ENCODE measurements at regions not wholly inside any gene's neighbourhood (a gene's known extent, or its start where the extent isn't known, plus 50 kb on each side); places are given as distances from the start of the nearest gene placed in this dataset.

DNA sequence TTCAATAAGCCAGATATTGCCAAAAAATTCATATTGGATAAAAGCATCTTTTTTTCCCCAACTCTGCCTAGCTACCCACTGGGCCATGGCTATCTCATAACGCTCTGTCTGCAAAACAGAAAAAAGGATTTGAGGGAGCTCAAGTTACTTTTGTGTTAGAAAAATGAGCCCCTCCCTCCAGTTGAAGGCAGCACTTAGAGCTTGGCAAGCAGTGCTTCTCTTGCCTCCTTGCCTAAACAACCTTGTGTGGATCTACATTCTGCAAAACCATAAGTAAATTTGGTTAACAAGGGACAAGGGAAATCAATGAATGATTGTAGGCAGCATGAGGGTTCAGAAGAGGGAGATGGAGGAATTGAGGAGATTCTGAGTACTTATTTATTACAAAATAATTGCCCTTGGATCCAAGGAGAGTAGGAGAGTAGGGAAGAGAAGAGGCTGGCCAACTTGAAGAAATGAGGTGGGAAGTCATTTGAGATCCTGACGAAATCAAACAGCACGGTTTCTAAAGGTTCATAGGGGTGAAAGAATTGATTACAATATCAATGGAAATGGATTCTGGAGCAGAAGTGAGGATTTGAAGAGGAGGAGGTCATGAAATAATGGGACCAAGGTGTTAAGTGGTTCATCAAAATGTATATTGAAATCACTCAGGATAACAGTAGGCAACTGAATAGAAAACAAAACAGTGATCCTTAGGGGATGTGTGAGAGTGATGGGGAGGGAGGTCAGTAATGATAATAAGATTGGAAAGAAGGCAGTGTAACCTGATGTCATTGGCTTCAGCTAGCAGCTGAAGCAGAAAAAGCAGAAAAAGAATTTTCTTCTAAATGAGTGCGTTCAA is 434.8 kb upstream of the IGFBP7 start:
- no peak for DNase-seq (ENCODE audit: low read depth in 4 of 4, low spot score in 2 of 4)

DNA sequence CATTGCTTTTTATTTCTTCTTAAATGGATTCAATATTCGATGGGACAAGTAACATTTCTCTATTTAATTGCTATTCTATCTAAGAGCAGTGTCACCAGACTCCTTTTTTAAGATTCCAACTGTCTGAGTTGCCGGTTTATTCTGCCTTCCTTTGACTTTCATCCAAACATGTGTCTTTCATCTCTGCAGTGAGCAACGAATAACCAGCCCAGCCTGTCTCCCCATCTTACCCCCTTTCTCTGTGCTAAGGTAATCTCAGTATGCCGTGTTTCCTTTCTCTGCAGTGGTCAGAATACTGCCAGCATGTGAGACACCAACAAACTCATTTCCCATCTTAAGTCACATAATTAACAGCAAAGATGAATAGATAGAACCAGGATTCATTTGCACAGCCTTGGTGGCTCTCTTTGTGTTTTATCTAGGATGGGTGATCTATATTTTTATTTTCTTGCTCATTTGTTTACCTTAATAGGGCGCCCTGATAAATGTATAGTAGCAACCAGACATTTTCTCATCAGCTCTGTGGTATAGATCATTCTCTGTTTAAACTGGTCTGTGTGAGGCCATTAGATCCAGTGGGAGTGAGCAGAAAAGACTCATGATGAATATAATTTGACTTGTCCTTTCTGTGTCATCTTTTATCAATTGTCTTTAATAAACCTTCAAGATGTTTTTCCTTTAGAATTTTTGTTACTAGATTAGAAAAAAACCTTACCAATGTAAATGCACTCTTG is 394.8 kb upstream of the IGFBP7 start:
- DNase-seq (ENCODE audit: low read depth in 4 of 4, low spot score in 2 of 4), result no peak

GRCh38 chr4:57504139-57504538 is 394.0 kb upstream of the IGFBP7 start:
- DNase-seq (ENCODE audit: low read depth in 4 of 4, low spot score in 2 of 4), result no peak

GRCh38 chr4:57501720-57502119 is 391.5 kb upstream of the IGFBP7 start:
- DNase-seq (ENCODE audit: low read depth in 4 of 4, low spot score in 2 of 4), result no peak

GRCh38 chr4:57499786-57500185 is 389.6 kb upstream of the IGFBP7 start:
- DNase-seq (ENCODE audit: low read depth in 4 of 4, low spot score in 2 of 4), result no peak

DNA sequence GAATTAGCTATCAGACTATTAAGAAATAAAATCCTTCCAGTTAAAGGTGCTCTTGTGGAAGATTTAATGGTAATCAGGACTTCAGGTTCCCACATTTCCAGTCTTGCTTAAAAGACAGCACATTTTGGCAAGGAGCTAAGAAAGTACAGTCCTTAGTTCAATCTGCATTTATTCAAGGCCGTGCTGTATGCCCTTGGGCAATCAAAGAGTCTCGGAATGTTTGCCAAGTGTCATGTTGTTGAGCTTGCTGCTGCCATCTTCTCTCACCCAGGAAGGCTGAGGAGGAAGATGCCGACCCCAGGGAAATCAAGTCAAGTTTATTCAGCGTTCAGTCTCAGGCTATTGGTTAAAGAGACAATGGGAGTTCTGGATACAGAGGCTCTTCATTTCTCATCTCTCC is 388.1 kb upstream of the IGFBP7 start:
- no peak for DNase-seq (ENCODE audit: low read depth in 4 of 4, low spot score in 2 of 4)

GRCh38 chr4:57496697-57497471 is 386.7 kb upstream of the IGFBP7 start:
- no peak for DNase-seq (ENCODE audit: low read depth in 4 of 4, low spot score in 2 of 4)

- DNase-seq (ENCODE audit: low read depth in 4 of 4, low spot score in 2 of 4), result no peak
These were observed 384.6 kb upstream of the IGFBP7 start for GRCh38 chr4:57494821-57495220.

DNA sequence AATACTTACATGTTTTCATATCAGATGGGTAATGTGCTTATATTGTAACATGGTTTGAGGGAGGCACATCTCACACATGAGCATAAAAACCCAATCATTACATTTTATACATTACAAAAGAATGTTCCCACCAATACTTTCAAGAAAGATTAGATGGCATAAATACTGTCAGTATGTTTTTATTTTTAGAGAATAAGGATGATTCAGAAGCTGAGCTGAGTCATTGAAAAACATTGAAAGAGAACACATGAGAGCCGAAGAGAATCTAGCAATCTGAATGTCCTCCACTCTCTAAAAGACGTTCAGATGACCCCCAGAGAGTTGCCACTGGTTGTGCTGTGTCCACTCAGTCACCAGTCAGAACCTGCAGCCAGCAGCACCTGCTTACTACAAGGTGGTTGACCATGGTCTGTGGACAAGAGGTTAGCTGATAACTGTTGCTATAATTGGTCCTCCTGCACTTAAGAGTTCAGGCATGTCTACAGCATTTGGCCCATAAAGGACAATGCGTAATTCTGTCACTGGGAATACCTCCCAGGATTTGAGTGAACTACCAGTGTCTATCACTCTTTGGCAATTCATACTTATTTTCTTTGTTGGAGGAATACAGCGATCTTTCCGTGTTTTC is 382.2 kb upstream of the IGFBP7 start:
- no peak for DNase-seq (ENCODE audit: low read depth in 4 of 4, low spot score in 2 of 4)

DNA sequence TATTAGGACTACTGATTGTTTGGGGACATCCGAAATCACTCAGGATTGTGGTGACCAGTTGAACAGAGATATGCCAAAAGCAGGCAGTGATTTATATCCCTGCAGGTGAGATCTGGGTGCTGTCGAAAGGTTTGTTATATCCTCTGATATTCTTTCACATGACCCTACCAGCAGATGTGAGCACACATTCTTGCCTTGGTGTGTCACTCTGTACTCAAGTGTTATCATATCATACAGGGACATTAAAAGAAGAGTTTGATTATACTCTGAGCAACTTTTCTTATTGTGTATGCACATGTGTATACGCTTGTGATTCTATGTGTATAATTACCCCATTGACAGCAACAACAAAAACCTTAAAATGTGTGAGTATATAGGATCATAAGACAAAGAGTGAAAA is 381.2 kb upstream of the IGFBP7 start:
- DNase-seq (ENCODE audit: low read depth in 4 of 4, low spot score in 2 of 4), result no peak

DNA sequence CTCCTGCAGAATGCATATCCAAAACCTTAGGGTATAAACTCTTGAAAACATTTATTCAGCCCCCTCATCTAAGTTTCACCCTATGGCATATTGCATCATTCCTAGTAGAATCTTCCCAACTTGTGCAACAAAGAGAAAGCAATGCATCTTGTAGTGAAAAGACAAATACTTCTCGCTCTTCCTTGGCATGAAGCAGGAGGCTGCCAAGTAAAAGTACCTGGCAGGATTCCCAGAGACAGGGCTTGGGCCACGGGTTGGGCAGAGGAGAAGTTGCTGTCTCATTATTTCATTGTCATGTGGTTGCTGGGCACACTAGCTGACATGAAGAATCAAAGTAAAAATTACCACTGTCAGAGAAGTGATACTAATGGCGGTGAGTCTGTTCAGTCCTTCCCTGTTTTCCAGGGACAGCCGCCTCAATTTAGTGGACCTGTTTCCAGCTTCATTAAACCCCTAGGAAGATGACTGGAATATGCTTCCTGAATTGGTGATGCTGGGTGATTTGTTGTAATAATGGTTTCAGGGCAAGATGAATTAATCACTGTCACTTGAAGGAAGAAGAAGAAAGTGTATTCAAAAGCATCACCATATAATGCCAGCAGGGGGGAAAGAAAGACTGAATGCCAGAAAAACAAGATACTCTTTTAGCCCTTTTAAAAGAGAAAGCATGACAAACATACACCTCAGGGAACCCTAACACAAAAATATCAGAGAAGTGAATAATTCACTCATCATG is 380.5 kb upstream of the IGFBP7 start:
- no peak for DNase-seq (ENCODE audit: low read depth in 4 of 4, low spot score in 2 of 4)

- DNase-seq (ENCODE audit: low read depth in 4 of 4, low spot score in 2 of 4), result no peak
These were observed 378.4 kb upstream of the IGFBP7 start for GRCh38 chr4:57488366-57489162.

GRCh38 chr4:57475424-57475823 is 365.2 kb upstream of the IGFBP7 start:
- no peak for DNase-seq (ENCODE audit: low read depth in 4 of 4, low spot score in 2 of 4)

DNA sequence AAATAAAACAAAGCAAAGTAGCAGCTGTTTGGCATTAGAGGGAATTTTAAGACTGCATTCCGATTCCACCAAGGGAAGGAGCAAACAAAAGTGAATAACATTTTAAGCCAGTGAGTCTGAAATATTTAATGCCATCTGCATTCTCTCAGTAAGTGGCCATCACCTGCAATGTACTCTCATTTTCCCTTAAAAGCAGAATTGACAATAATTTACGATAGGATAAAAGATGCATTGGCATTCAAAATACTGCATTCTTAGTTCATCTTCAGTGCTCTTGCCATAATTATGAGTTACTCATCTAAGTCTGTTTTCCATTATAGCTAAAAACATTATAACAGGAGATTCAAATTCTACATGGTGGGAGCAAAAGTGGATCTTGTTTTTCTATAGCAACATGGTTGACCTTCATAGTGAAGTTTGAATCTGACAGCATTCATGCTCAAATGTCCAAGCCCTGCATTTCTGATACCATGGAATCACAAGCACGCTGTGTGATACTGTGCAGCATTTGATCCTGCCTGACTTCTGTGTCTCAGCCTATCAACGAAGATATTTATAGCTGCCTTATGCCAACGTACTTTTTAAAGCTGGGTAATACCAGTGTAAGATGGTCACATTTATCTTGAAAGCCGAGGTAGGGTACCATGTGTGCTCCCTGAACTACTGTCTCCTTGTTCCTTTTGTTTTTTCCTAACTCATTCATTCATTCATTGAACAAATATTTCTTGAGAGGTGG is 355.3 kb upstream of the IGFBP7 start:
- DNase-seq (ENCODE audit: low read depth in 4 of 4, low spot score in 2 of 4), result no peak

- no peak for DNase-seq (ENCODE audit: low read depth in 4 of 4, low spot score in 2 of 4)
These were observed 352.7 kb upstream of the IGFBP7 start for GRCh38 chr4:57462843-57463242.

DNA sequence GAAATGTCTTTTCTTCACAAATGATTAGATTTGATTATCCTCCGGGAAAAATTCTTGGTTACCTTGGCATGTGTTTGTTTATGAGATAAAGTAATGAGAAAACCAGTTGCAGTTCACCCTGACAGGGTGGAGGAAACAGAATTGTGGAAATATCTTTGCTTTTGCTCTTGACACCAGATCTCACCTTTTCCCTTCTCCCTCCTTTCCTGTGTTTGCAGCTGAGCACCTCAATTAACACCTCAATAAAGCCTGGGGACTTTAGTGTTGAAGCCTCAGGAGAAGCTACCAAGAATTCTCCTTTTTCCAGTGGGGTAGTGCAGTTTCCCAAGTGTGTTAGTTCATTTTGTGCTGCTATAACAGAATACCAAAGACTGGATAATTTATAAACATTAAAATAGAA is 350.8 kb upstream of the IGFBP7 start:
- no peak for DNase-seq (ENCODE audit: low read depth in 4 of 4, low spot score in 2 of 4)

DNA sequence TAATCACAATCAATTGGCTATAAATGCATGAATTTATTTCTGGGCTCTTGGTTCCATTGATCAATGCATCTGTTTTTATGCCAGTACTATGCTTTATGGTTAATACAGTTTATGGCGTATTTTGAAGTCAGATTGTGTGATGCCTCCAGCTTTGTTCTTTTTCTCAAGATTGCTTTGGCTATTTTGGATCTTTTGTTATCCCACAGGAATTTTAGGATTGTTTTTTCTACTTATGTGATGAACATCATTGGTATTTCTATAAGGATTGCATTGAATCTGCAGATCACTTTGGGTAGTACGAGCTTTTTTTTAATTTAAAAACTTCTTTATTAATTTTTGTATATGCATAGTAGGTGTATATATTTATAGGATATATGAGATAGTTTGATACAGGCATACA is 338.7 kb upstream of the IGFBP7 start:
- no peak for DNase-seq (ENCODE audit: low read depth in 4 of 4, low spot score in 2 of 4)

DNA sequence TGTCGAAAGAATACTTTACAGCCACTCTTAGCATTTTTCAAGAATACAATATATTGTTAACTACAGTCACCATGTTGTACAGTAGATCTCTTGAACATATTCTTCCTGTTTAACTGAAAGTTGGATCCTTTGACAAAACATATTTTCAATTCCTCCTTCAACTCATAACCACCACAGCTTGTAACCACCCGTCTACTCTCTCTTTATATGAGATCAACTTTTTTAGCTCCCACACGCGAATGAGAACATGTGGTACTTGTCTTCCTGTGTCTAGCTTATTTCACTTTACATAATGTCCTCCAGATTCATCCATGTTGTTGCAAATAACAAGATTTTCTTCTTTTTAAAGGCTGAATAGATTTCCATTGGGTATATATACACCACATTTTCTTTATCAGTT is 338.3 kb upstream of the IGFBP7 start:
- no peak for DNase-seq (ENCODE audit: low read depth in 4 of 4, low spot score in 2 of 4)

GRCh38 chr4:57446266-57446665 is 336.1 kb upstream of the IGFBP7 start:
- no peak for DNase-seq (ENCODE audit: low read depth in 4 of 4, low spot score in 2 of 4)
